Myocyte (in vitro differentiated cells): ENCODE measurements at regions not wholly inside any gene's neighbourhood (a gene's known extent, or its start where the extent isn't known, plus 50 kb on each side); places are given as distances from the start of the nearest gene placed in this dataset.
A peak's percentile ranks its signal among the peaks of the same experiment; 100 is the strongest.
"Not testable (repeated sequence)": the region's sequence is repeated elsewhere in the genome, so short reads cannot be mapped to it uniquely, and the experiment has no call there.

ENCODE experiments used
- DNase-seq: peaks from one replicate; pipeline ENCODE4 v3.0.0-alpha.2; 2012; ENCODE audit warnings: low read depth

GRCh38 chr15:69552057-69552815 is 99.6 kb downstream of the RPLP1 start:
- DNase-seq: peak; percentile 81

- no peak for DNase-seq
Observed at GRCh38 chr15:69553686-69554085, 101.1 kb downstream of the RPLP1 start.

GRCh38 chr15:69554279-69554961 is 101.8 kb downstream of the RPLP1 start:
- DNase-seq: no peak

DNA sequence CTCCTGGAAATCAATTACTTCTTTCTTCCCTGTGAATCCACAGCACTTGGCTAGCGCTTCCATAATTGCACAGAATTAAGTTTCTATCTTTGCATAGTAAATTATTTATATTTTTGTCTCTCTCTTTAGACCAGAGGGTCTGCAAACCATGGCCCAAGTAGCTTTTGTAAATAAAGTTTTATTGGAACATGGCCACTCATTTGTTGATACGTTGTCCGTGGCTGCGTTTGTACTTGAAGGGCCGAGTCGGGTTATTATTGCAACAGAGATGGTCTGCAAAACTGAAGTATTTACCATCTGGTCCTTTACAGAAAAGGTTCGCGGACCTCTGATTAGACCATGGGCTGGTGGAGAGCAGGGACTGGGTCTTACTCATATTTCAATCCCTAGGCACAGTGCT is 102.5 kb downstream of the RPLP1 start:
- no peak for DNase-seq

- no peak for DNase-seq
Observed at GRCh38 chr15:69556344-69556743, 103.7 kb downstream of the RPLP1 start.

- DNase-seq: peak; percentile 82
Observed at GRCh38 chr15:69557020-69557706, 104.5 kb downstream of the RPLP1 start.

DNA sequence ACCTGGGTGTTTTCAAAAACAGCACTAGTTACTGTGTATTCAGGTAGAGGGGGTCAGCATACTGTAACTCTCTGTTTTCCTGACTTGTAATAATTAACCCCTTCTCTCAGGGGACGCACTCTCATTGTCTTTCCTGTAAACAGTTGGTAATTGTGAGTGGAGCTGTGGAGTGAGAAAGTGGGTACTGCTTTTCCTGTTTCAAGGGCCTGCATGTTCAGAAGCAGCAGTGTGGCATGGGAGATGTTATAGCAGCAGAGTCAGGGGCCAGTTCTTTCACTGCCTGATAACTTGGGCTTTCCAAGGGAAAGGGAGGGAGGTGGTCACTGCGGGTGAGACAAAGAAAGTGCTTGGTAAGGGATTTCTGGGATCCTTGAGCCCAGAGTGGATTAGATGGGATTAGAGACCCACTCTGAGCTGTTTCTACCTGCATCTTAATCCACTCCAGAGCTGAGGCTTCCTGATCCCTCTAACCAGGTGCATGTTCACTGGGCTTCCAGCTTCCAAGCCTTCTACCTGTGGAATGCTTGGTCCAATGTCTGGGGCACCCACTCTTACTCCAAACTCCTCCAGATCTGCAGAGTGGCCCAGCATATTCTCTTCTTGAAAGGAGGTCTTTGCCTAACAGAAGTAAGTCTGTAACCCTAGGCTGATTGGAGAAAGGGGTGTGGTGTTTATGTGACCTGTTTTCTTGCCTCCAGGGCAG is 105.2 kb downstream of the RPLP1 start:
- no peak for DNase-seq

DNA sequence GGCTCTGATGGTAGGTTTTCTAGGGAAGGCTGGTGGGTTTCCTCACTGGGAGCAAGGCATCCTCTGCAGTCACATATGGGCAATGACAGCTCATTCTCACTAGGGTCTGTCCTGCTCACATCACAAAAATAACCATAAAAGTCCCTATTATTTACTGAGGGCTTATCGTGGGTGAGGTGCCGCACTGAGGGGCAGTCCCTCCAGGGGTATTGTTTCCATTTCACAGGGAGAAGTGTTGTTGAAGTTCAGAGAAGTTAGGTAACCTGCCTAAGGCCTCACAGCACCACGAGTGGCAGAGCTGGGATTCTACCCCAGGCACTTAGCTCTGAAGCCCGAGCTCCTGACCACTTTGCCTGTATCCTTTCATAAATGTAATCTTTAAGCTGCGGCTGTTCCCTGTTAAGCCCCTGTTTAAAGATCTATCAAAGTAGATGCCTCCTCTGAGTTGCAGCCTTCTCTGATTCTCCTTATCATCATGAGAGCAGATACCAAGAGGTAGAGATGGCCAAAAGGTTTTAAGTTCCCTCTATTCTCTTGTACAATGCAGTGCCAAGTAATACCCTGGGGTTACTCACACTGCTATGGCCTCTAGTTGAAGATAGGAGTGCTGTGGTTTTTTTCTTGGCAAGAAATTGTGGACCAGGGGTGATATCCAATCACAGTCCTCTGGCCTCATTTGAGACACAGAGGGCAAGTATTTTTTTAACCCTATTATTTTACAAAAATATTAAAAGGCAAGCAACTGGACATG is 107.0 kb downstream of the RPLP1 start:
- peak; percentile 60 for DNase-seq

DNA sequence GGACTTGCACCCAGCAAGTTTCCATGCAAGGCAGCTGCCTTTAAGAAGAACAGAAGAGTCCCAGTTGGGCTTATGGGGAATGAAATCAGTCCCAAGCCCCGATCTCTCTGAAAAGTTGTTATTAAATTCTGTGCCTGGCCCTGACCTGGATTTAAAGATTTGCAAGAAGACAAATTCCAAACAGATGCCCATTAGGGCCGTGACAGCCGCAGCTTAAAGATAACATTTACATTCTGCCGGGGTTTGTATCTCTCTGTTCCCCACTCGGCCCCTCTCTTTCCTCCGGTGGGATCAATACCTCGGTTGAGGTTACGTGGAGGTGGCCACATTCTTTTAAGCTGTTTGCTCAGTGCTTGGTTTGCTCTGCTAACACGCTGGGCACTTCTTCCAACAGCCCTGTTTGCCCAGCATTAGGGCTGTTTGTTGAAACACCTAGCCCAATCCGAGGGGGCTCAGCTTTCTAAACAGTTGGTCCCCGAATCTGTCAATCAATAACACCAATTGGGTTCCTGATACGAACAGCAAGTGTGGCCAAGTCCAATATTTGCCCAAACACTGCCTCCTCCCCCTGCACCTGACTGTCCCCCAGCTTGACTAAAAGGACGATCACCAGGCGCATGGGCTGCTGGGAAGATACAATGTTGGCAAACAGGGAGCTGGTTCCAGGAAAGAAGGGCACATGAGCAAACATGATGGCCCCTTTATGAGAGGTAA is 108.6 kb downstream of the RPLP1 start:
- DNase-seq: no peak

DNA sequence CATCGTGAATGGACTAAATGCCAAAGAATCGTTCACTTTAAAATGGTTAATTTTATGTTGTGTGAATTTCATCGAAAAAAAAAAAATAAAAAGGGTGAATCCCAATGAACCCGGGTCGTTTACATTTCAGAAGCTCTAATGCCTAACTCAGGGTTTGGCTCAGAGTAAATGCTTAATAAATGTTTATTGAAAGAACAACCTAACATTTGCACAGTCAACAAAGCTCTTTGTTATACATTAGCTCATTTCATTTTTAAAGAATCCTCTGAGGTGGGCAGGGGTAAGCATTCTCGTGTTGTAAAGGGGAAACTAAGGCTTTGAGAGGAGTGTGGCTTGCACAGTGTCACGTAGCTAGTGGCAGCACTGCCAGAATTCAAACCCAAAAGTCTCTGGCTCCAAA is 109.5 kb downstream of the RPLP1 start:
- DNase-seq: no peak

- no peak for DNase-seq
Observed at GRCh38 chr15:69562564-69562963, 109.9 kb downstream of the RPLP1 start.

GRCh38 chr15:69565066-69565655 is 112.5 kb downstream of the RPLP1 start:
- DNase-seq: no peak

DNA sequence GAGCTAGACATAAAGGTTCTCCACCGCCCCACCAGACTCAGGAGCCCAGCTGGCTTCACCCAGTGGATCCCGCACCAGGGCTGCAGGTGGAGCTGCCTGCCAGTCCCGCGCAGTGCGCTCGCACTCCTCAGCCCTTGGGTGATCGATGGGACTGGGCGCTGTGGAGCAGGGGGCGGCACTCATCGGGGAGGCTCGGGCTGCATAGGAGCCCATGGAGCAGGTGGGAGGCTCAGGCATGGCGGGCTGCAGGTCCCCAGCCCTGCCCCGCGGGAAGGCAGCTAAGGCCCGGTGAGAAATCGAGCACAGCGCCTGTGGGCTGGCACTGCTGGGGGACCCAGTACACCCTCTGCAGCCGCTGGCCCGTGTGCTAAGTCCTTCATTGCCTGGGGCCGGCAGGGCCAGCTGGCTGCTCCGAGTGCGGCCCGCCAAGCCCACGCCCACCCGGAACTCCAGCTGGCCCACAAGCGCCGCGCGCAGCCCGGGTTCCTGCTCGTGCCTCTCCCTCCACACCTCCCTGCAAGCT is 114.7 kb downstream of the RPLP1 start:
- not testable (repeated sequence) for DNase-seq

- no peak for DNase-seq
Observed at GRCh38 chr15:69568173-69569009, 115.8 kb downstream of the RPLP1 start.

- no peak for DNase-seq
Observed at GRCh38 chr15:69570454-69570853, 117.8 kb downstream of the RPLP1 start.

GRCh38 chr15:69570997-69571396 is 118.4 kb downstream of the RPLP1 start:
- DNase-seq: no peak

DNA sequence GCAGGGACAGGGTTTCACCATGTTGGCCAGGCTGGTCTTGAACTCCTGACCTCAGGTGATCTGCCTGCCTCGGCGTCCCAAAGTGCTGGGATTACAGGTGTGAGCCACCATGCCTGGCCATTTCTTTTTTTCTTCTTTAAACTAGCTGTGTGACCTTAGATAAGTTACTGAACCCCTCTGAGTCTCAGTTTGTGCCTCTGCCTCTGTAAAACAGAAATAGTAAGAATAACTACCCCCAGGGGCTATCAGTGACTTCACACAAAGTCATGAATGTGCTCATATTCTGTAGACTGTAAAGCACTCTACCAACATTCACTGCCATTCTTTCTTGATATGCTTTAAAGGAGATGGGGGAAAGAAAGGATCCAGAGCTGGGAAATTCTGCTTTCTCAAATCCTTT is 120.7 kb downstream of the RPLP1 start:
- DNase-seq: not testable (repeated sequence)

DNA sequence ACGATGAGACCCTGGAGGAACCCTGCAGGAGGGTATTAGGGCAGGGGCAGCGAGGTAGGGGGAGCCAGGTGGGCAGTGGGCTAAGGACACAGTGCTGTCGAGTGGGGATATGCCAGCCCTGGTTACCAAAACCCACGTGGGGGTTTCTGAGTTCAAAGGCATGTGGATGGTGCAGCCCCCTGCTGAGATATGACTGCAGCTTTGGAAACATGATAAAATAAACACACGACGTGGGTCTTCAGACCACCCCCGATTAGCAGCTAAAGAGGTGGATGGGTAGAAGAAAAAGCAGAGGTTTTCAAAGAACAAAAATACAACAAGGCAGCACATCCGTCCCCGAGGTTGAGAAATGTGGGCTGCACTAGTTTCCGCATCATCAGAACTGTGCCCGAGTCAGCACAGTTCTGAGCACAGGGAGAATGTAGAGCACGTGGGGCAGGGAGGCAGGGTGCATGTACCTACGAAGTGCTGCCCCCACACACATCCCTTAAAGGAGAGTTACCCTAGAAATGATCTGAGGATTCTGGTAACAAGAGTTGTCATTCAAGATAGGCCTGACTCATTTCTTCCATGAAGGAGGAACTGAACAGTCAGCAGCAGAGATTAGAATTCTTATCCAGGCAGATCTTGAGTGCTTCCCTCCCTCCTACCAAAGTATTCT is 121.3 kb downstream of the RPLP1 start:
- no peak for DNase-seq
